GM12872 (cell line): ENCODE measurements at regions not wholly inside any gene's neighbourhood (a gene's known extent, or its start where the extent isn't known, plus 50 kb on each side); places are given as distances from the start of the nearest gene placed in this dataset.

Experiments
- CTCF ChIP-seq: IDR thresholded peaks from 3 replicates; pipeline ENCODE4 v1.5.1; 2011; ENCODE audit warnings: low read depth, mild to moderate bottlenecking, low read length, moderate library complexity; ENCODE audit not compliant: insufficient read depth

GRCh38 chr10:130804281-130804680 is 507.2 kb downstream of the TCERG1L start:
- TF ChIP-seq CTCF, result no peak

- no peak for TF ChIP-seq CTCF
Observed at GRCh38 chr10:130804778-130805634, 506.5 kb downstream of the TCERG1L start.

- no peak for TF ChIP-seq CTCF
Observed at GRCh38 chr10:130805635-130806030, 505.9 kb downstream of the TCERG1L start.

GRCh38 chr10:130806426-130806825 is 505.1 kb downstream of the TCERG1L start:
- no peak for TF ChIP-seq CTCF

- TF ChIP-seq CTCF, result no peak
Observed at GRCh38 chr10:130807096-130807495, 504.4 kb downstream of the TCERG1L start.

- TF ChIP-seq CTCF, result no peak
Observed at GRCh38 chr10:130807721-130808120, 503.8 kb downstream of the TCERG1L start.

GRCh38 chr10:130808243-130808642 is 503.3 kb downstream of the TCERG1L start:
- no peak for TF ChIP-seq CTCF
